ENCODE measurements at regions not wholly inside any gene's neighbourhood (a gene's known extent, or its start where the extent isn't known, plus 50 kb on each side); places are given as distances from the start of the nearest gene placed in this dataset.

DNA sequence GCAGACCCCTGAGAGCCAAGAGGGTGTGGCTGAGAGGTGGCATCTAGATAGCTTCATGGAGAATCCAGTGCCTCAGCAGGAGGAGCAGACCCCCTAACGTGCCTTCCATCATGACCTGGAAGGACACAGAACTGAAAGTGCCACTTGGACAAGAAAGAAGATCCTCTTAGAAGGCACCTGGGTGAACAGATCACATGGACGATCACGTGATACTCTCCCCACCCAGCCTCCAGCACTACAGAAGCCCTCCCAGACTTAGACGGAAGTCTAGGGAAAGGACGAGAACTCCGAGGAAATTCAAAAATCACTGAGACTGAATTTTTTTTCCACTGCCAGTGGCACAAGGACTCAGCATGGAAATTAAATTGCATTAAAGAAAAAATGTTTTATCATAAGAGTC lies 113.4 kb downstream of the MRM1 start:
- TF ChIP-seq, protein P1, sequence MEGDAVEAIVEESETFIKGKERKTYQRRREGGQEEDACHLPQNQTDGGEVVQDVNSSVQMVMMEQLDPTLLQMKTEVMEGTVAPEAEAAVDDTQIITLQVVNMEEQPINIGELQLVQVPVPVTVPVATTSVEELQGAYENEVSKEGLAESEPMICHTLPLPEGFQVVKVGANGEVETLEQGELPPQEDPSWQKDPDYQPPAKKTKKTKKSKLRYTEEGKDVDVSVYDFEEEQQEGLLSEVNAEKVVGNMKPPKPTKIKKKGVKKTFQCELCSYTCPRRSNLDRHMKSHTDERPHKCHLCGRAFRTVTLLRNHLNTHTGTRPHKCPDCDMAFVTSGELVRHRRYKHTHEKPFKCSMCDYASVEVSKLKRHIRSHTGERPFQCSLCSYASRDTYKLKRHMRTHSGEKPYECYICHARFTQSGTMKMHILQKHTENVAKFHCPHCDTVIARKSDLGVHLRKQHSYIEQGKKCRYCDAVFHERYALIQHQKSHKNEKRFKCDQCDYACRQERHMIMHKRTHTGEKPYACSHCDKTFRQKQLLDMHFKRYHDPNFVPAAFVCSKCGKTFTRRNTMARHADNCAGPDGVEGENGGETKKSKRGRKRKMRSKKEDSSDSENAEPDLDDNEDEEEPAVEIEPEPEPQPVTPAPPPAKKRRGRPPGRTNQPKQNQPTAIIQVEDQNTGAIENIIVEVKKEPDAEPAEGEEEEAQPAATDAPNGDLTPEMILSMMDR (conservative IDR thresholded peaks at IDR 0.05; ENCODE audit: control insufficient read depth, insufficient read depth, low read depth, low read length): no peak
- DNase-seq (ENCODE audit: low read depth): no peak

GRCh38 chr17:36715951-36716350 lies 114.6 kb downstream of the MRM1 start:
- DNase-seq (ENCODE audit: low read depth): no peak
- no peak overlapping the region for H3K4me3 ChIP-seq (ENCODE audit: control insufficient read depth, low read depth, low read length)
- TF ChIP-seq, protein P1 (conservative IDR thresholded peaks at IDR 0.05; ENCODE audit: control insufficient read depth, insufficient read depth, low read depth, low read length): no peak

More for the DNA sequence above, 113.4 kb downstream of the MRM1 start:
- no peak overlapping the region for H3K4me3 ChIP-seq (ENCODE audit: control insufficient read depth, low read depth, low read length)

- TF ChIP-seq, protein P1 (conservative IDR thresholded peaks at IDR 0.05; ENCODE audit: control insufficient read depth, insufficient read depth, low read depth, low read length): no peak
- H3K4me3 ChIP-seq (ENCODE audit: control insufficient read depth, low read depth, low read length): no peak overlapping the region
- DNase-seq (ENCODE audit: low read depth): no peak
Observed at GRCh38 chr17:36717088-36717487, 115.7 kb downstream of the MRM1 start.

DNA sequence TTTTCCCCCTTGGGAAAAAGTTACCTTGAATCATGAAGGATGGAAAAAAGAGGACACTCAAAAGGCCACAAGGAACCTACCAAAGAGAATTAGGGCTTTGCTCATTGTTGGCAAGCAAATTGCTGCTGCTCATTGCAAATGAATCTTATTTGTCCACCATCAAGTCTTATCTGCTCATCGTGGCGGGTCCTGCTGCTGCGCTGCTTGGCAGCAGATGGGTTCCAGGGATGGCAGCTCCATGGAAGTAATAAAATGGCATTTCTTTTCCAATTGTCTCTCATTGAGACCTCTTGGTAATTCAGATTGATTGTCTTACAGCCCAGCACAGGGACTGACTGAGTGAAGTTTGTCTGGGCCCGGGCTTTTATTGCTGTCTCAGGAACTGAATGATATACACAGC lies 118.7 kb downstream of the MRM1 start:
- no peak for DNase-seq (ENCODE audit: low read depth)
- no peak overlapping the region for H3K4me3 ChIP-seq (ENCODE audit: control insufficient read depth, low read depth, low read length)
- TF ChIP-seq, protein P1 (conservative IDR thresholded peaks at IDR 0.05; ENCODE audit: control insufficient read depth, insufficient read depth, low read depth, low read length): no peak

- DNase-seq (ENCODE audit: low read depth): no peak
- TF ChIP-seq, protein P1 (conservative IDR thresholded peaks at IDR 0.05; ENCODE audit: control insufficient read depth, insufficient read depth, low read depth, low read length): no peak
- H3K4me3 ChIP-seq (ENCODE audit: control insufficient read depth, low read depth, low read length): no peak overlapping the region
Observed at GRCh38 chr17:36721560-36722120, 120.3 kb downstream of the MRM1 start.

DNA sequence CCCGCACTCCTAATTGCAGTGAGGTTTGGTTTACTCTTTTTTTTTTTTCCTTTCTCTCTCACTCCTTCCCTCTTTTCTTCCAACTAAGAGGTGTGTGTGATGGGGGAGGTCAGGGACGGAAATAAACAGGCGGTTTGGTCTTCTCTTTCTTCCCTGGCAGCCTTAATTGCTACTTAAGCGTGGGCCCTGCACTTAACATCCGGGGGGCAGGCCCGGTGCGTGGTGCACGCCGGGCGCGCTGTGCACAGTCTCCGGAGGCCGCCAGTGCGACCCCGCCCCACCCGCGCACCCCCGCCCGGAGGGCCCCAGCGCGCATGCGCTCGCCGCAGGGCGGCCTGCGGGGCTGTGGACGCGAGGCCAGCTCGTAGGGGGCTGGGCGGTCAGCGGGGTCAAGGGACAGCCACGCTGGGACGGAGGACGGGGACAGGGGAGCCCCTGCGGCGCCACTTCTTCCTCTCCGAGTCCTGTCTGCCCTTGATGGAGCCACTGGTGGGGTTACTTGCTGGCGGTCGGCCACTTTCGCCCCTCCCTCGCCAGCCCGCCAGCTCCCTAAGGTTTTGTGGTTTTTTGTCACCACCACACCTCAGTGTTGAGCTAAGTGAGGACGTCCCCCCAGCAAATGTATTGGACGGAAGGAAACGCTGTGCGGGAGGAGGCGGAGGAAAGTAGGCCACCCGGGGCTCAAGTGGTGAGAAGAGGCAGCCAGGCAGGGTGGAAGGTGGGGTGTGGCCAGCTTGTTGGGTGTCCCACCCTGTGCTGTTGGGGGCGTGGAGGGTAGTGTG lies 120.9 kb downstream of the MRM1 start:
- DNase-seq (ENCODE audit: low read depth): peak; percentile 19
- peak overlapping the region; percentile 20 for H3K4me3 ChIP-seq (ENCODE audit: control insufficient read depth, low read depth, low read length)
- TF ChIP-seq, protein P1 (conservative IDR thresholded peaks at IDR 0.05; ENCODE audit: control insufficient read depth, insufficient read depth, low read depth, low read length): no peak

All from fibroblast of mammary gland (primary cell).